H1 (cell line): ENCODE measurements at regions not wholly inside any gene's neighbourhood (a gene's known extent, or its start where the extent isn't known, plus 50 kb on each side); places are given as distances from the start of the nearest gene placed in this dataset.

Experiments used
- SRF ChIP-seq: IDR thresholded peaks from 2 replicates; pipeline ENCODE4 v1.6.1; 2011; ENCODE audit warnings: mild to moderate bottlenecking, low read depth, low read length, moderate library complexity
- TF ChIP-seq, protein P1 (sequence below), 3 experiments: IDR thresholded peaks; 1 replicate in 2 of 3; 2 replicates in 1 of 3; pipeline versions ENCODE4 v1.5.1 to v1.6.1; 2011; ENCODE audit warnings: low read length in 3 of 3, mild to moderate bottlenecking in 3 of 3, inconsistent platforms in 2 of 3, low read depth in 1 of 3, moderate library complexity in 1 of 3; ENCODE audit not compliant: insufficient read depth in 1 of 3; ENCODE audit errors: control extremely low read depth in 1 of 3

- TF ChIP-seq, protein P1, sequence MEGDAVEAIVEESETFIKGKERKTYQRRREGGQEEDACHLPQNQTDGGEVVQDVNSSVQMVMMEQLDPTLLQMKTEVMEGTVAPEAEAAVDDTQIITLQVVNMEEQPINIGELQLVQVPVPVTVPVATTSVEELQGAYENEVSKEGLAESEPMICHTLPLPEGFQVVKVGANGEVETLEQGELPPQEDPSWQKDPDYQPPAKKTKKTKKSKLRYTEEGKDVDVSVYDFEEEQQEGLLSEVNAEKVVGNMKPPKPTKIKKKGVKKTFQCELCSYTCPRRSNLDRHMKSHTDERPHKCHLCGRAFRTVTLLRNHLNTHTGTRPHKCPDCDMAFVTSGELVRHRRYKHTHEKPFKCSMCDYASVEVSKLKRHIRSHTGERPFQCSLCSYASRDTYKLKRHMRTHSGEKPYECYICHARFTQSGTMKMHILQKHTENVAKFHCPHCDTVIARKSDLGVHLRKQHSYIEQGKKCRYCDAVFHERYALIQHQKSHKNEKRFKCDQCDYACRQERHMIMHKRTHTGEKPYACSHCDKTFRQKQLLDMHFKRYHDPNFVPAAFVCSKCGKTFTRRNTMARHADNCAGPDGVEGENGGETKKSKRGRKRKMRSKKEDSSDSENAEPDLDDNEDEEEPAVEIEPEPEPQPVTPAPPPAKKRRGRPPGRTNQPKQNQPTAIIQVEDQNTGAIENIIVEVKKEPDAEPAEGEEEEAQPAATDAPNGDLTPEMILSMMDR (IDR thresholded peaks at IDR 0.05; ENCODE audit: control extremely low read depth in 1 of 3, insufficient read depth in 1 of 3, low read depth in 1 of 3, low read length in 3 of 3): no peak
- no peak for TF ChIP-seq SRF
Measured at GRCh38 chr1:217327901-217328300, 303.0 kb downstream of the GPATCH2 start.
